ENCODE measurements at regions not wholly inside any gene's neighbourhood (a gene's known extent, or its start where the extent isn't known, plus 50 kb on each side); places are given as distances from the start of the nearest gene placed in this dataset.

- DNase-seq (ENCODE audit: low spot score) (no peak), ATAC-seq (ENCODE audit: low FRiP score) (no peak)
- TF ChIP-seq, protein P1, sequence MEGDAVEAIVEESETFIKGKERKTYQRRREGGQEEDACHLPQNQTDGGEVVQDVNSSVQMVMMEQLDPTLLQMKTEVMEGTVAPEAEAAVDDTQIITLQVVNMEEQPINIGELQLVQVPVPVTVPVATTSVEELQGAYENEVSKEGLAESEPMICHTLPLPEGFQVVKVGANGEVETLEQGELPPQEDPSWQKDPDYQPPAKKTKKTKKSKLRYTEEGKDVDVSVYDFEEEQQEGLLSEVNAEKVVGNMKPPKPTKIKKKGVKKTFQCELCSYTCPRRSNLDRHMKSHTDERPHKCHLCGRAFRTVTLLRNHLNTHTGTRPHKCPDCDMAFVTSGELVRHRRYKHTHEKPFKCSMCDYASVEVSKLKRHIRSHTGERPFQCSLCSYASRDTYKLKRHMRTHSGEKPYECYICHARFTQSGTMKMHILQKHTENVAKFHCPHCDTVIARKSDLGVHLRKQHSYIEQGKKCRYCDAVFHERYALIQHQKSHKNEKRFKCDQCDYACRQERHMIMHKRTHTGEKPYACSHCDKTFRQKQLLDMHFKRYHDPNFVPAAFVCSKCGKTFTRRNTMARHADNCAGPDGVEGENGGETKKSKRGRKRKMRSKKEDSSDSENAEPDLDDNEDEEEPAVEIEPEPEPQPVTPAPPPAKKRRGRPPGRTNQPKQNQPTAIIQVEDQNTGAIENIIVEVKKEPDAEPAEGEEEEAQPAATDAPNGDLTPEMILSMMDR (IDR thresholded peaks at IDR 0.05), result no peak
Measured at GRCh38 chr12:84641940-84642545, 270.6 kb downstream of the SLC6A15 start.

- no peak for DNase-seq (ENCODE audit: low spot score)
- ATAC-seq (ENCODE audit: low FRiP score), result no peak
- TF ChIP-seq, protein P1 (IDR thresholded peaks at IDR 0.05), result no peak
Measured at GRCh38 chr12:84638811-84639368, 273.7 kb downstream of the SLC6A15 start.

DNA sequence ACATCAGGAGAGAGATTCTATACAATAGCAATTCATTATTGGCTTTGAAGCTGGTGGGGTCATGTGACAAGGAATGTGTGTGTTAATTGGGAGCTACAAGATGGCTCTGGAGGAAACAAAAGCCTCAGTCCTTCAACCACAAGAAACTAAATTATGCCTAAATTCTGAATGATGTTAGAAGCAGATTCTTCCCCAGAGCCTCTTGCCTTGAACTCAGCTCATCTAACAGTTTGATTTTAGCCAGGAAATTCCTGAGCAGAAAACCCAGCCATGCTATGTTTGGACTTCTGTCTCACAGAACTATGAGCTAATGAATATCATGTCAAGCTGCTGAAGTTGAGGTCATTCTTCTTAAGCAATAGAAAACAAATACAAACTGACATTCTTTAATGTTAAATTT, 274.7 kb downstream of the SLC6A15 start:
- TF ChIP-seq, protein P1 (IDR thresholded peaks at IDR 0.05), result no peak
- ATAC-seq (ENCODE audit: low FRiP score) (no peak), DNase-seq (ENCODE audit: low spot score) (no peak)

- DNase-seq (ENCODE audit: low spot score), result no peak
- no peak for ATAC-seq (ENCODE audit: low FRiP score)
- TF ChIP-seq, protein P1 (IDR thresholded peaks at IDR 0.05), result no peak
Measured at GRCh38 chr12:84636801-84637290, 275.8 kb downstream of the SLC6A15 start.

DNA sequence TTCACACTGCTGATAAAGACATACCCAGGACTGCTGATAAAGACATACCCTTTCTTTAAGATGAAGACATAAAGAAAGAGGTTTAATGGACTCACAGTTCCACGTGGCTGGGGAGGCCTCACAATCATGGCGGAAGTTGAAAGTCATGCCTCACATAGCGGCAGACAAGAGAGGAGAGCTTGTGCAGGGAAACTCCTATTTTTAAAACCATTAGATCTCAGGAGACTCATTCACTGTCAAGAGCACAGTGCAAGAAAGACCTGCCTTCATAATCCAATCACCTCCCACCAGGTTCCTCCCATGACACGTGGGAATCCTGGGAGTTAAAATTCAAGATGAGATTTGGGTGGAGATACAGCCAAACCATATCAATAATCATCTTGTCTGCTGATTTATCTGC, 278.1 kb downstream of the SLC6A15 start:
- no peak for ATAC-seq (ENCODE audit: low FRiP score)

DNA sequence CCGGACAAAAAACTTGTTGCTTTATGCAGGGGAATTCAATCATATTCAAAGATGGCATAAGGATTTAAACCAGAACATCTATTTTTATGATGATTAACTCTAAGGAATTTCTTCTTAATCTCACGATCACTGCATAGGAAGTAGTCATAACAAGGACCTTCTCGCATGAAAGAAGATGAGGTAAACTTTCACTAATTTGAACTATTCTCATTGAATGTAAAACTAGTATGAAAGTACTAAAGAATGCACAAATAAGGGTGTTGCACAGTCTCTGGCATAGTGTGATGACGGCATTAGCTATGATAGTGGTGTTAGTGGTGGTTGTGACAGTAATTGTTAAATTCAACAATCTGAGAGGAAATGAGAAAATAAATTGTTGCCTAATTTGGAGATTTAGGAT, 280.0 kb downstream of the SLC6A15 start:
- no peak for DNase-seq (ENCODE audit: low spot score)
- no peak for ATAC-seq (ENCODE audit: low FRiP score)
- TF ChIP-seq, protein P1 (IDR thresholded peaks at IDR 0.05), result no peak

More for the DNA sequence above, 278.1 kb downstream of the SLC6A15 start:
- TF ChIP-seq, protein P1 (IDR thresholded peaks at IDR 0.05), result no peak
- no peak for DNase-seq (ENCODE audit: low spot score)

DNA sequence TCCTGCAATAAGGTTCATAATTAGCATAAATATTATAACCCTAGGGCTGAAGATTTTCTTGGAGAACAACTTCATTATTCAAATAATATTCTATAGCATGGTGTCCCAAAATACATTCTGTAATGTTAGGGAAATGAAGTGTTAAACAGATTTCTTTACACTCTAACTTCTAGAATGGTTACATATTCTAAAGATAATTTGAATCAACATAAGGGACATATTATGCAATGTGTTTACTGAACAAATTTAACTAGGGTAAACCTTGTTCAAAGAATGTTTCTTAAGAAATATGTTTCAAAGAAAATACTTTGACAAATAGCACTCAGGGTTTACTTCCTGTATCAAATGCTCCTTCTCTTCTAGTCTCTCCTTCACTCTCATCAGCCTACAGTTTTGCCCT, 281.6 kb downstream of the SLC6A15 start:
- ATAC-seq (ENCODE audit: low FRiP score) (no peak), DNase-seq (ENCODE audit: low spot score) (no peak)
- TF ChIP-seq, protein P1 (IDR thresholded peaks at IDR 0.05), result no peak
